ENCODE measurements at regions not wholly inside any gene's neighbourhood (a gene's known extent, or its start where the extent isn't known, plus 50 kb on each side); places are given as distances from the start of the nearest gene placed in this dataset.

DNA sequence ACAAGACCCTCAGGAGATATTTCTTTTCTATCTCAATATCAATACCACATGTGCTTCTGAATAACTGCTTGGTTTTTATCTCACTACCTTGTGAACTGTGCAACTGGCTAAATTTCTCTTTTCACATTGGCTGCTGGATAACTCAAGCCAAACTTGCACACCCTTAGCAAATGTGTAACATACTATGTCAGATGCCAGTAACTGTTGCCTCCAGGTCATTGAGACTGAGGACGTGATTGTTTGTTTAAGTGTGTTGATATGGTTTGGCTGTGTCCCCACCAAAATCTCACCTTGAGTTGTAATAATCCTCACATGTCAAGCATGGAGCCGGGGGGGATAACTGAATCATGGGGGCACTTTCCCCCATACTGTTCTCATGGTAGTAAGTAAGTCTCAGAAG lies 90.2 kb upstream of the LIN7C start:
- BruUV-seq (replicated peaks), result no TSS peak
- Mint-ChIP-seq H3K4me1 (ENCODE audit: insufficient read depth, unreplicated experiment) (no peaks in the 10 kb centered on the region), H3K4me3 (ENCODE audit: unreplicated experiment) (no peak overlapping the region), H3K9me3 (ENCODE audit: unreplicated experiment) (no peaks in the 10 kb centered on the region), H3K36me3 (ENCODE audit: insufficient read depth, unreplicated experiment) (no peaks in the 10 kb centered on the region), H3K27ac (ENCODE audit: low read depth, unreplicated experiment) (no peak overlapping the region), H3K27me3 (ENCODE audit: insufficient read depth, unreplicated experiment) (no peaks in the 10 kb centered on the region)
- no peak for DNase-seq (ENCODE audit: unreplicated experiment)
- TF ChIP-seq, protein P1, sequence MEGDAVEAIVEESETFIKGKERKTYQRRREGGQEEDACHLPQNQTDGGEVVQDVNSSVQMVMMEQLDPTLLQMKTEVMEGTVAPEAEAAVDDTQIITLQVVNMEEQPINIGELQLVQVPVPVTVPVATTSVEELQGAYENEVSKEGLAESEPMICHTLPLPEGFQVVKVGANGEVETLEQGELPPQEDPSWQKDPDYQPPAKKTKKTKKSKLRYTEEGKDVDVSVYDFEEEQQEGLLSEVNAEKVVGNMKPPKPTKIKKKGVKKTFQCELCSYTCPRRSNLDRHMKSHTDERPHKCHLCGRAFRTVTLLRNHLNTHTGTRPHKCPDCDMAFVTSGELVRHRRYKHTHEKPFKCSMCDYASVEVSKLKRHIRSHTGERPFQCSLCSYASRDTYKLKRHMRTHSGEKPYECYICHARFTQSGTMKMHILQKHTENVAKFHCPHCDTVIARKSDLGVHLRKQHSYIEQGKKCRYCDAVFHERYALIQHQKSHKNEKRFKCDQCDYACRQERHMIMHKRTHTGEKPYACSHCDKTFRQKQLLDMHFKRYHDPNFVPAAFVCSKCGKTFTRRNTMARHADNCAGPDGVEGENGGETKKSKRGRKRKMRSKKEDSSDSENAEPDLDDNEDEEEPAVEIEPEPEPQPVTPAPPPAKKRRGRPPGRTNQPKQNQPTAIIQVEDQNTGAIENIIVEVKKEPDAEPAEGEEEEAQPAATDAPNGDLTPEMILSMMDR (IDR thresholded peaks at IDR 0.05; ENCODE audit: unreplicated experiment), result no peak
- intact Hi-C loops (cut with micrococcal nuclease), result no loop called here
- ChIA-PET CTCF (no interaction called here), POLR2A (no interaction called here)

DNA sequence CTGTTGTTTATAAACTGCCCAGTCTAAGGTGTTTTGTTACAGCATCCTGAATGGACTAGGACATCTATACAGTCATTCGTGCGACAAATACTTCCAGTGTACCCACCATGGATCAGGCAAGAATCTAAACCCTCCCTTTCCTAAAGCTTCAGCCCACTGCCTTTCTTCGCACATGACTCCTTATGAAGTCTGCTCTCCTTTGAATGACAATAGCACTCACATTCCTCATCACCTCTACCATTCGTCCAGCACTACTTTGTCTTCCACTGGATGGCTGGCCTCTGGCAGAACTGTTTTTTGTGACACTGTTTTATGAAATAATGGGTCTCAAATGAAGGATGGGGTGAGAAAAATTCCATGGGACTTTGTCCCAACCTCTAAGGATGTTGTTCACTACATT lies 89.8 kb upstream of the LIN7C start:
- no peak for DNase-seq (ENCODE audit: unreplicated experiment)
- no TSS peak for BruUV-seq (replicated peaks)
- Mint-ChIP-seq H3K27me3 (ENCODE audit: insufficient read depth, unreplicated experiment) (no peaks in the 10 kb centered on the region), H3K4me3 (ENCODE audit: unreplicated experiment) (no peak overlapping the region), H3K9me3 (ENCODE audit: unreplicated experiment) (no peaks in the 10 kb centered on the region), H3K4me1 (ENCODE audit: insufficient read depth, unreplicated experiment) (no peaks in the 10 kb centered on the region), H3K27ac (ENCODE audit: low read depth, unreplicated experiment) (no peak overlapping the region), H3K36me3 (ENCODE audit: insufficient read depth, unreplicated experiment) (no peaks in the 10 kb centered on the region)
- intact Hi-C loops (cut with micrococcal nuclease), result no loop called here
- POLR2A ChIA-PET, result no interaction called here
- CTCF ChIA-PET, result no interaction called here
- TF ChIP-seq, protein P1 (IDR thresholded peaks at IDR 0.05; ENCODE audit: unreplicated experiment), result no peak

DNA sequence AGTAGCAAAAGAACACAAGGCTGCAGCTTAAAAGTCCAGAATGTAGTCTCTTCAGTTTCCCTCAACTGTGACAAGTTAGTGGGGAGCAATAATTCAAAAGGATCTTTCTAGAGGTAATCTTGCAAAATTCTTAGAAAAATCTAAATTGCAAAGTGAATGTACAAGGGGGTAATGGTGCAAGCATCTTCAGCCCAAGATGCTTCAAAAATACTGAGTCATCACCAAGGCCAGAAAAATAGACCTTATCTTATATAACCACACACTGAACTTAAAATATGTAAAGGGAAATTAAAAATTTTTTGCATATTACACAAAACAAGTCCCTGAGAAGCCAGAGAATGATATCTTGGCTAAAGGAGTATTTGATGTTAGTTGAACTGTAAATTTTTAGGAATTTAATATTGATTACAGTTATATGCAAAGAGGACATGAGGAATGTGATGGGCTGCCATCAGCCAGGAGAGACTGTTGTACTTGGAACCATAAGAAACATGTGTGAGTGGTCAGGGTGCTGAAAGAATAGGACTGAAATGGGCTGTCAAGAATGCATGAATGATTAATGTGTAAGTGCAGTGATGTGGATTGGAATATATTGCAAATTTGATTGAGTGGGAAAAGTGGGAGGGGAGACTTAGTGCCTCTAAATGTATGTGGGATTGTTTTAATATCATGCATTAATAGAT lies 85.7 kb upstream of the LIN7C start:
- intact Hi-C loops (cut with micrococcal nuclease), result no loop called here
- POLR2A ChIA-PET, result no interaction called here
- CTCF ChIA-PET, result no interaction called here

DNA sequence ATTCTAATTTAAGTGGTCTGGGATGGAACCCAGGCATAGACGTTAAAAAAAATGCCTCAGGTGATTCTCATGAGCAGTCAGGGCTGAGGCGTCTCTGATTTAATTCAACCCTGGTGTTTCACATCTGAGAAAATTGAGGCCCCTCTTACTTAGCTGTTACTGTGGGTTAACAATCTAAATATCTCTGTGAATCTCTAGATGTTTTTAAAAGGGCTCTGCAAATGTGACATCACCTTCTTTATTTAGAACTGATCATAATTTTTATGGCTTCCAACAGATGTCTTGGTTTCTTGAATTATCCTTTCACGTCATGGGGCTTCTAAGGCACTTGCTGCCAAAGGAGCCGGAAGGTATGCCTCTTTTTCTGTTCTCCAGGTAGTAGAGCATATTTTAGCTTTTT lies 76.1 kb upstream of the LIN7C start:
- no peaks in the 10 kb centered on the region for H3K27me3 Mint-ChIP-seq (ENCODE audit: insufficient read depth, unreplicated experiment)
- no peak for DNase-seq (ENCODE audit: unreplicated experiment)
- H3K4me3 Mint-ChIP-seq (ENCODE audit: unreplicated experiment), result no peak overlapping the region
- ChIA-PET CTCF (no interaction called here), POLR2A (interaction anchor here (0.6 to 0.9 kb wide), 2 partner anchors 31 to 1237 kb away, joined by 3 to 6 read pairs; no protein-coding TSS in a partner anchor)
- no peaks in the 10 kb centered on the region for H3K36me3 Mint-ChIP-seq (ENCODE audit: insufficient read depth, unreplicated experiment)
- TF ChIP-seq, protein P1 (IDR thresholded peaks at IDR 0.05; ENCODE audit: unreplicated experiment), result no peak
- no peaks in the 10 kb centered on the region for H3K9me3 Mint-ChIP-seq (ENCODE audit: unreplicated experiment)
- BruUV-seq (replicated peaks), result no TSS peak
- no peaks in the 10 kb centered on the region for H3K4me1 Mint-ChIP-seq (ENCODE audit: insufficient read depth, unreplicated experiment)
- no peak overlapping the region for H3K27ac Mint-ChIP-seq (ENCODE audit: low read depth, unreplicated experiment)
- intact Hi-C loops (cut with micrococcal nuclease), result no loop called here

More for the DNA sequence above, 85.7 kb upstream of the LIN7C start:
- no peak overlapping the region for H3K4me3 Mint-ChIP-seq (ENCODE audit: unreplicated experiment)
- H3K9me3 Mint-ChIP-seq (ENCODE audit: unreplicated experiment), result no peaks in the 10 kb centered on the region
- peak; percentile 6 for DNase-seq (ENCODE audit: unreplicated experiment)
- no TSS peak for BruUV-seq (replicated peaks)
- H3K36me3 Mint-ChIP-seq (ENCODE audit: insufficient read depth, unreplicated experiment), result no peaks in the 10 kb centered on the region
- no peak overlapping the region for H3K27ac Mint-ChIP-seq (ENCODE audit: low read depth, unreplicated experiment)
- TF ChIP-seq, protein P1 (IDR thresholded peaks at IDR 0.05; ENCODE audit: unreplicated experiment), result no peak
- H3K4me1 Mint-ChIP-seq (ENCODE audit: insufficient read depth, unreplicated experiment), result no peaks in the 10 kb centered on the region
- no peaks in the 10 kb centered on the region for H3K27me3 Mint-ChIP-seq (ENCODE audit: insufficient read depth, unreplicated experiment)

Data from MCF 10A (cell line).